GM19324 (cell line): ENCODE measurements at regions not wholly inside any gene's neighbourhood (a gene's known extent, or its start where the extent isn't known, plus 50 kb on each side); places are given as distances from the start of the nearest gene placed in this dataset.

Source experiments
- ATAC-seq: cut with Tn5 transposase; IDR thresholded peaks from one replicate; pipeline ENCODE4 v1.9.1; 2021; ENCODE audit warnings: mild to moderate bottlenecking, moderate library complexity; ENCODE audit not compliant: unreplicated experiment, low FRiP score

DNA sequence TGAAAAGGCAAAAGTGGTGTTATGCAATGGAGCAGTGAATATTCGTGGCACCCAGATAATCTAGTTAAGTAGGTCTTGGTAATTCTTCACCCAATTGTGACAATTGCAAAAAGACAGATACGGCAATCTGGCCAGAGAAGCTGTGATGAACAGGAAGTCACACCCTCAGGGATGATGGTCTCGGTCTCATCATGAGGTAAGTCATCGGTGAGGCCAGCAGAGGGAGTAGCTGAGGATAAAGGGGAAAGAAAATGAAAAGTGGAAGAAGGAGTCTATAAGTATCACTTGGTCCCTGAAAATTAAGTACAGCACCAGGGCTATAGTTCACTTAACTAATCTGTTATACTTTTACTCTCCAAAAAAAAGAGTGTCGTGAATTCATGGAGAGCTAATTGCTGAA lies 258.8 kb upstream of the NCAM2 start:
- ATAC-seq, result no peak

DNA sequence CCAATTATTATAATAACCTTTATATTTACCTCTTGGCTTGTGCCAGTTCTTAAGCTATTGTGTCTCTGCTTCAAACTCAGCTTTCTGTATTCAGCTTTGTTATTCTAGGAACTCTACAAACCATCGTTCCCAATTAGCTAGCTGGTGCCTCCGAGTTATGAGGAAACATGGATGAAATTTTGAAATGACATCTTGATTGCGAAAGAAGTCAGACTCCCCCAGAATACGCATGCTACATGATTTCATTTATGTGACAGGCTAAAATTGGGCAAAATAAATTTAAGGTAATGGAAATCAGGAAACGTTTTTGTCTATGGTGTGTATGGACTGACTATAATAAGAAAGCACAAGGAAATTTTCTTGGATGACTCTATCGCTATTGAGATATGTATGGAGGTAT lies 256.8 kb upstream of the NCAM2 start:
- ATAC-seq, result no peak

DNA sequence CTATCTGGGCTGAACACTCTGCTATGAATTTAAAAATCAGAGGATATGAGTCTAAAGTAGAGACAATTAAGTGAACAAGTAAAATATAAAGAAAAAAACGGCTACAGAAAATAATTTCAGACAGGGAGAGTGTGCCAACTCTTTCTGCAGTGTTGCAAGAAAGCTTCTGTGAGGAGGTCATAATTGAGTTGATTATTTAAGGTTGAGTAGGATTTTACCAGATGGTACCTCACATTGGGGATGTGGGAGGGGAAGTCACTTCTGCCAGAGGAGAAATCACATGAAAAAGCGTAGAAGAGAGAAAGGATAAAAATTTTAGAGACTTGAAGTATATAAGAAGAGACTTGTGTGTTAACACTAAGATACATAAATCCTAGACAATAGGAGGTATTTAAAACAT lies 238.0 kb upstream of the NCAM2 start:
- ATAC-seq, result no peak

- ATAC-seq, result no peak
These were observed 223.5 kb upstream of the NCAM2 start for GRCh38 chr21:20774737-20775136.

GRCh38 chr21:20779321-20779720 lies 218.9 kb upstream of the NCAM2 start:
- ATAC-seq, result no peak

DNA sequence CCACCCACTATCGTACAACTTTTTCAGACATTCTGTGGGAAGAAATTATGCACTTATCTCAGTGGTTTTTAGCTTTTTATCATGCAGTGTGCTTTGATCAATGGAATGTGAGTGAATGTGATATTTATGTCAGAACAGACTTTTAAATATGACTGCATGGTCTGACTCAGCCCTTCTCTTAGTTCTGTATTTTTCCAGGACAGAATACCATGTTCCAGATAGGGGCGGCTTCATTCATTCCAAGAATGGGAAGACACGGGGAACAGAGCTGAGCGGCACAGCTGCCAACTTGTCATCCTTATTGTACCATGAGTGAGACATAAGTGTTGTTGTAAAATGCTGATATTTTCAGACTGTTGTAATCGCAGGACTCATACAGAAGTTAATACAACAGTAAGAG lies 214.6 kb upstream of the NCAM2 start:
- no peak for ATAC-seq

DNA sequence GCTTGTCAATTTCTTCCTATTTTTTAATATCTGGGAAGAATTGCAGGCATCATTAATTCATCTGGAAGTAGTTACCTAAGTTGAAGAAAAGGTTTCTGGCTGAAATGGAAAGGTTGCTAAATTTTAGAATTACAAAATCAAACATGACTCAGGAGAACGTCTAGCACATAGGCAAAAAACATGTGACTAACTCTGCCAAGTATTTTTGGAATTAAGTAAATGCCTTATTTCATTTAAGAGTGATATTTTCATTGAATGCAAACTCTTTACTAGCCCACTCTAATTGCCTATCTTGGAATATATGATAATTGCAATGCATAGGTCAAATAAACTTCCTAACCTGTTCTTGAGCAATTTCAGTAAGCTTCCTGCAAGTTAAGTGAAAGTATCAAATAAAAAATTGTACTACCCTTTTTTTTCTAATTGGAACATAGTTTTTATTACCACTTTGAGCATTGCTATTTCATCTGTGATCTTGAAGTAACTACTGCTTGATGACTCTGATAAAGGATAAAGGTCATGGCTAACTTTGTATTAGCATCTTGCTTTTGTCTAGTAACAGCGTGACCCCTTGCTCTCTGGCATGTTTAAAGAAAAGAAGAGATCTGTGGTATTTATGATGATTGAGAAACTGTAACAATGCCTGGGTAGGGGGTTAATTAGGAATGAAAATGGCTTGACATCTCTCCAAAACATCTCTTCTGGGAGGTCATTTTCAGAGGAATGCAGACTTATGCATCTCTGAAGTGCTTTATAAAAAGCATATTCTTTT lies 208.3 kb upstream of the NCAM2 start:
- ATAC-seq, result no peak

DNA sequence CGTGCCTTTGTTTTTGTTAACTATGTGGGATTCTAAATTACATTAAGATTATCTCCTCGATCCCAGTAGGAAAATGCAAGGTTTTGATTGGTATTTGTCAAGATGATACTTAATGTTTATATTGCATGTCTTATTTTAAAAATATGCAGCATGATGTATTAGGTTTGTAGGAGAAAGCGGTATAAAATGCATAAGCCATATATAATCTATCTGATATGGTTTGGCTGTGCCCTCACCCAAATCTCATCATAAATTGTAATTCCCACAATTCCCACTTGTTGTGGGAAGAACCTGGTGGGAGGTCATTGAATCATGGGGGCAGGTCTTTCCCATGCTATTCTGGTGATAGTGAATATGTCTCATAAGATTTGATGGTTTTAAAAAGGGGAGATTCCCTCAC lies 198.1 kb upstream of the NCAM2 start:
- ATAC-seq, result no peak

DNA sequence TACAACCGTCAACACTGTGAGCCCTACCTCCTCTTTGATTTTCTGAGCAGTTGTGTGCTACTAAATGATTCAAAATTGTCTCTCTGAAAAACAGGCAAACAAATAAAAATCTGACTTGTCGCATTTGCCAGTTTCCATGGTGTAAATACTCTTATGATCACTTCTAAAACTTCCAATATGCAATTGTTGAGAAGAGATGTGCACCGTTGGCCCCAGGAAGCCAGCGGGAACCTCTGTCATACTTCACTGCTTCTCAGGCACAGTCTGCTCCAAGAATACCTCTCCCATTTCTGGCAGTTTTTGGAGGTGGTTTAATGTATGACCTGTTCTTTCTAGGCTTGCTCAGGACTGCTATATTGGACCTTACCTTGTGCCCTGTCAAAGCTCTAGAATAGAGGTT lies 196.0 kb upstream of the NCAM2 start:
- ATAC-seq, result no peak

GRCh38 chr21:20802631-20803260 lies 195.5 kb upstream of the NCAM2 start:
- no peak for ATAC-seq

DNA sequence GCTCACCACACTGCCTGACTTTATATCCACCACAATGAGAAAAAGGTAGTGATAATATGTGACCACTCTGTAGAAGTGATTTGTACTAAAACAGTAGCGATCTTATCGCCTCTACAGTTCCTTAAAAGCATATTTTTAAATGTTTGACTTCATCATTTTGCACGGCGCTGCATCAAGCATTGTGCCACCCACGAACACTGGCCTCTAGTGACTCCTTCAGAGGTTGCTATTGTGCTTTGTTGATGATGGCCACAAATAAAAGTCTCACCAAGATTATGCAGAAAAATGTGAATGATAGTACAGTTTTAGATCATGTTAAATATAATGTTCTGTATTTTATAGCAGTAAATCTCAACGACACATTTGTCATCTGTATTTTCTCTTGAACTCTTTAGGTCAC lies 186.5 kb upstream of the NCAM2 start:
- ATAC-seq, result no peak

GRCh38 chr21:20814090-20814489 lies 184.1 kb upstream of the NCAM2 start:
- no peak for ATAC-seq

- ATAC-seq, result no peak
These were observed 175.5 kb upstream of the NCAM2 start for GRCh38 chr21:20822666-20823065.

- no peak for ATAC-seq
These were observed 145.3 kb upstream of the NCAM2 start for GRCh38 chr21:20852866-20853265.

DNA sequence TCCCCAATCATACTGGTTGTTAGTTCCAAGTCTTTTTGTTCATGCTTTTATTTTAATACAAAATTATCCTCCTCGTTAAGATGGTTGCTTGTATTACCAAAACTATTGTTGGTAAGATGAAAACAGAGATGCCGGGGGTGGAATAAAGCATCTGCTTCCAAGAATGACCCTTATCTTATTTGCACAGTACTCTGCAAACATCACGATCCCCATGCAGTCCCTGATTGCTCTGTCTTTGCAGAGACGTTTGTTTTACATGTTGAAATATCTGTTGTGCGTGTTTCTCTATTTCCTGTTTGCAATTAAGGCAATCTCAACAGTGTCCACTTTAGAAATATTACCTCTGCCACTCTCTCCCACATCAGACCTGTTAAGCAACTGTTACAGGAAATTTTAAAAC lies 141.3 kb upstream of the NCAM2 start:
- no peak for ATAC-seq

- ATAC-seq, result no peak
These were observed 124.0 kb upstream of the NCAM2 start for GRCh38 chr21:20874202-20874601.

GRCh38 chr21:20875742-20876141 lies 122.5 kb upstream of the NCAM2 start:
- ATAC-seq, result no peak

GRCh38 chr21:20877976-20878375 lies 120.2 kb upstream of the NCAM2 start:
- no peak for ATAC-seq

- ATAC-seq, result no peak
These were observed 115.5 kb upstream of the NCAM2 start for GRCh38 chr21:20882462-20883407.

DNA sequence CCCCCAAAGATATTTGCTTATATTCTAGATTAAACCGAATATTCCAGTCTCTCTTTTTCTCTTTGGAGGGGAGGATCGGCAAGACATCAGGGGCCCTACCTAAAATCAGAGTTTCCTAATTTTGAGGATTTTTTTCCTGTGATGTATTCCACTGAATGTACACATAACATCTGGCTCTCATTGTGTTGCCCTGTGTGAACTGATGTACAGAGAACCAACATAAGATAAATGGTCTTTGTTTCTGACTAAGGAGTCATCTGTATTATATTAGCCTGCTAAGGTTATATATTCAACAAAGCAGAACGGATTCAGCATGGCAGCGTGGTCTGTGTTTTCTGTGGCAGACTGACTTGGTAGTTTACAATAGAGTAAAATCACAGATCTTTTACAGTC lies 114.8 kb upstream of the NCAM2 start:
- ATAC-seq, result no peak

DNA sequence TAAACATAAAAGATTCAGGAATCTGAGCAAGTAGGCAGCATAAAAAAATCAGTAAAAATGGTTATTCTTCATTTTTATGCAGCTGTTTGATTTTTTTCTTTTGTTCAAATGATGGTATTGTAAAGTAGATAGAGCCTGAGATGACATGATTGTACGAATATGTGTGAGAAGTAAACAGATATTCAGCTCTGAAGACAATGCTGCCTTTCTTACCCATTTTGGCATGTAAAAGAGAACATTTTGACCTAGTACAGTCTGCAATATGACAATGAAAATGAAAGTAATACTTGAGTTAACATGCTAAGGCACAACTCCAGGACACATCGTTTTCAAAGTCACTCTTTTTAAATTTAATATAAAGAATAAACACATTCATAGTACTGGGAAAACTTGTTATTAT lies 95.7 kb upstream of the NCAM2 start:
- no peak for ATAC-seq
